Suprapubic skin (tissue), 4 donors: ENCODE measurements at regions not wholly inside any gene's neighbourhood (a gene's known extent, or its start where the extent isn't known, plus 50 kb on each side); places are given as distances from the start of the nearest gene placed in this dataset.

ENCODE experiments used
- POLR2A ChIP-seq, 2 donors: fragments of 450-650 bp; IDR thresholded peaks; one replicate each; pipeline ENCODE4 v1.6.1; 2017; ENCODE audit warnings: antibody characterized with exemption in 2 of 2, mild to moderate bottlenecking in 2 of 2, moderate library complexity in 2 of 2
- POLR2AphosphoS5 ChIP-seq, 3 donors: sonication (generic); formaldehyde crosslinking; IDR thresholded peaks; one replicate each; pipeline ENCODE4 v1.6.1; 2017; ENCODE audit warnings: antibody characterized with exemption in 3 of 3
- TF ChIP-seq, protein P1 (sequence below), 2 donors: fragments of 200-600 bp in 1 of 2; fragments of 450-650 bp in 1 of 2; sonication (generic) in 1 of 2; IDR thresholded peaks; one replicate each; pipeline ENCODE4 v1.5.1; 2016 to 2019; ENCODE audit warnings: antibody characterized with exemption in 2 of 2, mild to moderate bottlenecking in 1 of 2, moderate library complexity in 1 of 2

- TF ChIP-seq, protein P1, sequence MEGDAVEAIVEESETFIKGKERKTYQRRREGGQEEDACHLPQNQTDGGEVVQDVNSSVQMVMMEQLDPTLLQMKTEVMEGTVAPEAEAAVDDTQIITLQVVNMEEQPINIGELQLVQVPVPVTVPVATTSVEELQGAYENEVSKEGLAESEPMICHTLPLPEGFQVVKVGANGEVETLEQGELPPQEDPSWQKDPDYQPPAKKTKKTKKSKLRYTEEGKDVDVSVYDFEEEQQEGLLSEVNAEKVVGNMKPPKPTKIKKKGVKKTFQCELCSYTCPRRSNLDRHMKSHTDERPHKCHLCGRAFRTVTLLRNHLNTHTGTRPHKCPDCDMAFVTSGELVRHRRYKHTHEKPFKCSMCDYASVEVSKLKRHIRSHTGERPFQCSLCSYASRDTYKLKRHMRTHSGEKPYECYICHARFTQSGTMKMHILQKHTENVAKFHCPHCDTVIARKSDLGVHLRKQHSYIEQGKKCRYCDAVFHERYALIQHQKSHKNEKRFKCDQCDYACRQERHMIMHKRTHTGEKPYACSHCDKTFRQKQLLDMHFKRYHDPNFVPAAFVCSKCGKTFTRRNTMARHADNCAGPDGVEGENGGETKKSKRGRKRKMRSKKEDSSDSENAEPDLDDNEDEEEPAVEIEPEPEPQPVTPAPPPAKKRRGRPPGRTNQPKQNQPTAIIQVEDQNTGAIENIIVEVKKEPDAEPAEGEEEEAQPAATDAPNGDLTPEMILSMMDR (IDR thresholded peaks at IDR 0.05) = no peak
- no peak for TF ChIP-seq POLR2A (IDR thresholded peaks at IDR 0.05)
- TF ChIP-seq POLR2AphosphoS5 (IDR thresholded peaks at IDR 0.05) = no peak
These were observed 138.6 kb downstream of the RPS29 start for GRCh38 chr14:49447540-49448107.
